Left lung (tissue), 4 donors: ENCODE measurements at regions not wholly inside any gene's neighbourhood (a gene's known extent, or its start where the extent isn't known, plus 50 kb on each side); places are given as distances from the start of the nearest gene placed in this dataset.

Experiments used
- ATAC-seq: fragments of 200-7000 bp; cut with Tn5 transposase; one replicate; pipeline ENCODE4 v1.9.1; 2020; ENCODE audit warnings: moderate library complexity
- DNase-seq, 4 donors: peaks; one replicate each; pipeline ENCODE4 v3.0.0-alpha.2; 2013 to 2020
- H3K27ac ChIP-seq, 2 donors: fragments of 200-600 bp; sonication (generic) in 1 of 2; one replicate each; pipeline versions ENCODE4 v1.5.0 to v1.8.0; 2020 to 2021
- H3K27me3 ChIP-seq, 2 donors: fragments of 200-600 bp; sonication (generic) in 1 of 2; one replicate each; pipeline versions ENCODE4 v1.5.0 to v1.8.0; 2020 to 2021
- H3K36me3 ChIP-seq, 2 donors: fragments of 200-600 bp; sonication (generic) in 1 of 2; one replicate each; pipeline versions ENCODE4 v1.5.0 to v1.8.0; 2020 to 2021
- H3K4me1 ChIP-seq, 2 donors: fragments of 200-600 bp; one replicate each; pipeline ENCODE4 v1.8.0; 2021
- H3K4me3 ChIP-seq, 2 donors: fragments of 200-600 bp; sonication (generic) in 1 of 2; one replicate each; pipeline versions ENCODE4 v1.5.0 to v1.8.0; 2020 to 2021; ENCODE audit warnings: mild to moderate bottlenecking in 1 of 2
- H3K9me3 ChIP-seq, 2 donors: fragments of 200-600 bp; sonication (generic) in 1 of 2; one replicate each; pipeline versions ENCODE4 v1.5.0 to v1.8.0; 2020 to 2021
- CTCF ChIP-seq, 2 donors: fragments of 200-600 bp; sonication (generic) in 1 of 2; IDR thresholded peaks; one replicate each; pipeline versions ENCODE4 v1.5.0 to v1.8.0; 2021; ENCODE audit warnings: antibody characterized with exemption in 2 of 2
- intact Hi-C, 2 donors: fragments of 100-400 bp; cut with DNase I; formaldehyde crosslinking; loops; one replicate each; pipeline versions ENCODE4 v1.11.2 to v1.14.2; 2022
- donor health status: DM: no; HTN: yes; CAD: no.
- donor health status: DM: no; HTN: no; CAD: no.

- intact Hi-C loops, result no loop called here
- Histone ChIP-seq H3K4me1 (no peaks in the 10 kb centered on the region), H3K4me3 (no peak overlapping the region), H3K27me3 (no peaks in the 10 kb centered on the region), H3K9me3 (peaks cover 0 to 7% of the 10 kb centered on the region in 2 donors), H3K27ac (no peak overlapping the region), H3K36me3 (no peaks in the 10 kb centered on the region)
- DNase-seq (no peak), ATAC-seq (no peak)
- TF ChIP-seq CTCF (IDR thresholded peaks at IDR 0.05), result no peak
Measured at GRCh38 chr17:70644096-70644495, 474.8 kb downstream of the KCNJ2 start.

- ATAC-seq, result no peak
- intact Hi-C loops, result no loop called here
- Histone ChIP-seq H3K4me1 (no peaks in the 10 kb centered on the region), H3K9me3 (peaks cover 0 to 7% of the 10 kb centered on the region in 2 donors), H3K27me3 (no peaks in the 10 kb centered on the region), H3K36me3 (no peaks in the 10 kb centered on the region), H3K27ac (no peak overlapping the region), H3K4me3 (no peak overlapping the region)
- no peak for TF ChIP-seq CTCF (IDR thresholded peaks at IDR 0.05)
- DNase-seq, result no peak
Measured at GRCh38 chr17:70646673-70647072, 477.3 kb downstream of the KCNJ2 start.

- no peaks in the 10 kb centered on the region for H3K27me3 ChIP-seq
- no peak for TF ChIP-seq CTCF (IDR thresholded peaks at IDR 0.05)
- ATAC-seq (no peak), DNase-seq (no peak)
- H3K36me3 ChIP-seq, result no peaks in the 10 kb centered on the region
- intact Hi-C loops, result no loop called here
- no peaks in the 10 kb centered on the region for H3K4me1 ChIP-seq
- no peak overlapping the region for H3K4me3 ChIP-seq
- no peak overlapping the region for H3K27ac ChIP-seq
- peaks cover 0 to 7% of the 10 kb centered on the region in 2 donors for H3K9me3 ChIP-seq
Measured at GRCh38 chr17:70648166-70648565, 478.8 kb downstream of the KCNJ2 start.

- no peaks in the 10 kb centered on the region for H3K27me3 ChIP-seq
- H3K36me3 ChIP-seq, result no peaks in the 10 kb centered on the region
- H3K9me3 ChIP-seq, result no peaks in the 10 kb centered on the region
- no peak for TF ChIP-seq CTCF (IDR thresholded peaks at IDR 0.05)
- intact Hi-C loops, result no loop called here
- no peak overlapping the region for H3K4me3 ChIP-seq
- no peaks in the 10 kb centered on the region for H3K4me1 ChIP-seq
- no peak for ATAC-seq
- no peak overlapping the region for H3K27ac ChIP-seq
- DNase-seq, result no peak
Measured at GRCh38 chr17:70653850-70654249, 484.5 kb downstream of the KCNJ2 start.

GRCh38 chr17:70654706-70655105, 485.4 kb downstream of the KCNJ2 start:
- intact Hi-C loops, result no loop called here

More at GRCh38 chr17:70654706-70655105, 485.4 kb downstream of the KCNJ2 start:
- Histone ChIP-seq H3K27me3 (no peaks in the 10 kb centered on the region), H3K9me3 (no peaks in the 10 kb centered on the region), H3K27ac (no peak overlapping the region), H3K4me1 (no peaks in the 10 kb centered on the region), H3K36me3 (no peaks in the 10 kb centered on the region), H3K4me3 (no peak overlapping the region)
- peak in 1 of 4 donors; percentile 5 for DNase-seq
- no peak for TF ChIP-seq CTCF (IDR thresholded peaks at IDR 0.05)
- ATAC-seq, result no peak
